GM19351 (cell line): ENCODE measurements at regions not wholly inside any gene's neighbourhood (a gene's known extent, or its start where the extent isn't known, plus 50 kb on each side); places are given as distances from the start of the nearest gene placed in this dataset.
"Not testable (repeated sequence)": the region's sequence is repeated elsewhere in the genome, so short reads cannot be mapped to it uniquely, and the experiment has no call there.

ENCODE experiments used
- ATAC-seq: cut with Tn5 transposase; IDR thresholded peaks from one replicate; pipeline ENCODE4 v1.9.1; 2021; ENCODE audit warnings: mild to moderate bottlenecking, moderate library complexity; ENCODE audit not compliant: unreplicated experiment

- ATAC-seq, result peak; percentile 68
These were observed 458.3 kb downstream of the MFSD1 start for GRCh38 chr3:159260049-159260662.

- not testable (repeated sequence) for ATAC-seq
These were observed 459.5 kb downstream of the MFSD1 start for GRCh38 chr3:159261333-159261732.

- ATAC-seq, result no peak
These were observed 462.1 kb downstream of the MFSD1 start for GRCh38 chr3:159263750-159264553.

- ATAC-seq, result no peak
These were observed 463.9 kb downstream of the MFSD1 start for GRCh38 chr3:159265705-159266104.

- ATAC-seq, result peak; percentile 78
These were observed 464.9 kb downstream of the MFSD1 start for GRCh38 chr3:159266779-159267178.

GRCh38 chr3:159271799-159272512 lies 470.1 kb downstream of the MFSD1 start:
- no peak for ATAC-seq

- ATAC-seq, result no peak
These were observed 471.2 kb downstream of the MFSD1 start for GRCh38 chr3:159273070-159273469.

- no peak for ATAC-seq
These were observed 471.8 kb downstream of the MFSD1 start for GRCh38 chr3:159273608-159274007.

GRCh38 chr3:159275741-159276140 lies 473.9 kb downstream of the MFSD1 start:
- no peak for ATAC-seq

- no peak for ATAC-seq
These were observed 476.0 kb downstream of the MFSD1 start for GRCh38 chr3:159277814-159278213.

GRCh38 chr3:159280386-159281191 lies 478.7 kb downstream of the MFSD1 start:
- ATAC-seq, result no peak

- ATAC-seq, result no peak
These were observed 491.6 kb downstream of the MFSD1 start for GRCh38 chr3:159293493-159293892.

- no peak for ATAC-seq
These were observed 500.1 kb downstream of the MFSD1 start for GRCh38 chr3:159301961-159302360.

GRCh38 chr3:159305017-159305416 lies 503.2 kb downstream of the MFSD1 start:
- ATAC-seq, result no peak

GRCh38 chr3:159316706-159317105 lies 514.9 kb downstream of the MFSD1 start:
- ATAC-seq, result not testable (repeated sequence)

GRCh38 chr3:159319156-159319555 lies 517.3 kb downstream of the MFSD1 start:
- no peak for ATAC-seq

- peak; percentile 92 for ATAC-seq
These were observed 520.6 kb downstream of the MFSD1 start for GRCh38 chr3:159322322-159322939.

GRCh38 chr3:159323848-159324247 lies 522.0 kb downstream of the MFSD1 start:
- no peak for ATAC-seq

GRCh38 chr3:159326998-159327397 lies 525.1 kb downstream of the MFSD1 start:
- ATAC-seq, result no peak

GRCh38 chr3:159332535-159333099 lies 530.8 kb downstream of the MFSD1 start:
- ATAC-seq, result no peak
